NCI-H1930 (cell line): ENCODE measurements at regions not wholly inside any gene's neighbourhood (a gene's known extent, or its start where the extent isn't known, plus 50 kb on each side); places are given as distances from the start of the nearest gene placed in this dataset.

Experiments
- DNase-seq, 2 experiments: peaks; one replicate each; lab custom pipeline; 2025; lab: John Stamatoyannopoulos, UW

- DNase-seq: no peak
Observed at GRCh38 chr3:23099677-23100076, 103.5 kb upstream of the UBE2E2 start.

DNA sequence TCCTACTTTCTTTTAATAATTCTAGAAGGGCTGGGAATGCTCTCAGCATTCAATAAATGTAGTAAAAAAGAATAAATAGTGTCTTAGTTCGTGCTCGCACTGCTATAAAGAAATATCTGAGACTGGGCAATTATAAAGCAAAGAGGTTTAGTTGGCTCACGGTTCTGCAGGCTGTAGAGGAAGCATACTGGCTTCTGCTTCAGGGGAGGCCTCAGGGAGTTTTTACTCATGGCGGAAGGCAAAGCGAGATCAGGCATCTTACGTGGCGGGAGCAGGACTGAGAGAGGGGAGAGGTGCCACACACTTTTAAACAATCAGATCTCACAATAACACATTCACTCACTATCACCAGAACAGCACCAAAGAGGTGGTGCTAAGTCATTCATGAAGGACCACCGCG lies 103.0 kb upstream of the UBE2E2 start:
- DNase-seq: no peak

GRCh38 chr3:23103764-23104163 lies 99.4 kb upstream of the UBE2E2 start:
- no peak for DNase-seq

DNA sequence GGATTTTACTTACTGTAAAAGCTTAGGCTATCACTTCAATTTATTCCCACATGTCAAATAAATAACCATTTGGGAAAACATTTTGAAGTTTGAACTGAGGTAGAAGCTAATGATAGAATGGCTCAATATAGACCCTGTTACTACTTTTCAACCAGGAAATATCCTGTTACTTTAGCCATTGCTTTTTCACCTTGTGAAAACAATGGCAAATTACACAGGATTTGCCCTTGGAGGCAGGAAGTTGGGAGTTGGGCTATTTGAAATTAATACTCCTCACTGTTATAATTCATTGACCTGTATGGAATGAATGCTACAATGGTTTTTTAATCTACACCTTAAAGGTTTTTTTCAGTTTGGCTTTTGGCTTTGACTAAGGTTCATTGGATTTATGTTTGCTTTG lies 98.1 kb upstream of the UBE2E2 start:
- DNase-seq: no peak

DNA sequence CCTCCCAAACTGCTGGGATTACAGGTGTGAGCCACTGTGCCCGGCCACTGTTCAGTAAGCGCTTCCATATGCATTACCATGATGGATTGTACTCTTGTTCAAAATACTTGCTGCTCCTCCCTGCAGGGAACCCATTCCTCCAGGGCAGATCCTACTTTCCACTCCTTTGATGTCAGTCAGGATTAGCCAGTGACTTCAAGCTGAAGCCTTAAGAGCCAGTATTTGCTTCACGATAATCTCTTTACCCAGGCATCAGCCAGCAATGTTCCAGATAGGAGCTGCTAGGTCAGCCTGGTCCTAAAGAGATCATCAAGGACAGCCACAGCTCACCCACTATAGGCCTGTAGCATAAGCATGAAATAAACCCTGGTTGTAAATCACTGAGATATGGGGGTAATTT lies 96.5 kb upstream of the UBE2E2 start:
- no peak for DNase-seq

- no peak for DNase-seq
Observed at GRCh38 chr3:23107221-23107620, 95.9 kb upstream of the UBE2E2 start.

DNA sequence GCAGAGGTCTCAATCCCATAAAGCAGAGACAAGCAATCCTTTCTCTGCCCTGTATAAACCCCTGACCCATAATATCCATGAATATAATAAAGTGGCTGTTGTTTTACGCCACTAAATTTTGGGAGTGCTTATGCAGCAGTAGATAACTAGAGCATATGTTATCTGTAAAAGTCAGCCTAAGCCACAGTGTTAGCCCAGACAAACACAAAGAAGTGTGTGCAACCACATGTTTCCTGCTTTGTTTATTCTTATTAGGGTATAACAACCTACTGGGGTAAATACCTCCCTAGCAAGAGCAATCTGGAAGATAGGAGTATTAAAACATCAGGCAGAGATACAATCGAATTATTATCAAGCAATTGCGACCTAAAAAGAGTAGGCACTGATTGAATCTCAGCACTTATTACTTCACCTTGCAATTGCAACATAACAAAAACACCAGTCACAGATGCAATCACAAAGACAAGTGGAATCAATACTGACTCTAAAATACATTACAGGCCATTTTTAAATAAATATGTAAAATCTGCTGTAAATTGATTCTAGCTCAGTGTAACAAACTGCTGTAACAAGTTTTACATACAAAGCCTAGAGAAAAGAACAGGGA lies 94.6 kb upstream of the UBE2E2 start:
- no peak for DNase-seq

GRCh38 chr3:23111286-23111685 lies 91.8 kb upstream of the UBE2E2 start:
- no peak for DNase-seq

GRCh38 chr3:23111797-23112196 lies 91.3 kb upstream of the UBE2E2 start:
- no peak for DNase-seq

- DNase-seq: no peak
Observed at GRCh38 chr3:23112491-23112890, 90.6 kb upstream of the UBE2E2 start.

DNA sequence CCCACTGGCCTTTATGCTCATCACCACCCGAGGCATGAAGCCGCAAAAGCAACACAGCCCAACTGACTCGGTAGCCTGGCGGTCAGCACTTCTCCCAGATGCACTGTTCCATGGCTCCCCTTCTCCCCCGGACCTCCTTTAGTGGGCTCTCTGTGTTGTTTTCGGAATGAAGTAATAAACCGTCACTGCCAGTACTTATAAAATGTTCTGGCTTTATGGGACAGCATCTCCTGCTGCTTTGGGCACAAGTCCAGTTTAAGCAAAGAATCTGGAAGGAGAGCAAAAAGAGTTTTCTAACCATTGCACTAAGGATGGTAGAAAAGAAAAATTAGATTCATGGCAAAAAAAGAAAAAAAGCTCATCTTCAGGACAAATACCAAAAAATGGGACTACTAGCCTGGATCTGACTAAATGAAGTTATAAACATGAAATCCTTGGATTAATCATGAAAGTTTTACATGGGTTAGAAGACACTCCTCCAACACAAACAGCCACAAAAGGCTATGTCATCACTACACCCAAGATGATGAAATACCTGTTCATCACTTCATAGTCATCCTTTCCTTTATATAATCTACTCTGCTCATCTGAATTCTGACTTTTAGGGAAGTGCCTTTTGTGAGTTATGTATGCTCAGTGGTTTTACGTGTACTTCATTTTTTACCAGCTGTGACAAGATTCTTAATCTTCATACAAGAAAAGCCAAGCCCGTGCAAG lies 89.5 kb upstream of the UBE2E2 start:
- DNase-seq: no peak

DNA sequence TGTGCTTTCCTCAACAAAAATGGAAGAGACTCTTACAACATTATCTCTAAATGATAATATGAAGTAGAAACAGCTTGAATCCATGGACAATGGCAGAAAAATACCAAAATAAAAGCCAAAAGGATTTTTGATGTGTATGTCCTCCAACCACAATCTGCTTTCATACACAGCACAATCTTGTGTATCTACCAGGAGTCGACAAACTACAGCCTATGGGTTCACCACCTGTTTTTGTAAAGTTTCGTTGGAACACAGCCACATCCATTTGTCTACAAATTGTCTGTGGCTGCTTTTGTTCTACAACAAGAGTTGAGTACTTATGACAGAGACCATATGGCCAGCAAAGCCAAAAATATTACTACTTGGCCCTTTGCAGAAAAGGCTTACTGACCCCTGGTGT lies 88.7 kb upstream of the UBE2E2 start:
- no peak for DNase-seq

DNA sequence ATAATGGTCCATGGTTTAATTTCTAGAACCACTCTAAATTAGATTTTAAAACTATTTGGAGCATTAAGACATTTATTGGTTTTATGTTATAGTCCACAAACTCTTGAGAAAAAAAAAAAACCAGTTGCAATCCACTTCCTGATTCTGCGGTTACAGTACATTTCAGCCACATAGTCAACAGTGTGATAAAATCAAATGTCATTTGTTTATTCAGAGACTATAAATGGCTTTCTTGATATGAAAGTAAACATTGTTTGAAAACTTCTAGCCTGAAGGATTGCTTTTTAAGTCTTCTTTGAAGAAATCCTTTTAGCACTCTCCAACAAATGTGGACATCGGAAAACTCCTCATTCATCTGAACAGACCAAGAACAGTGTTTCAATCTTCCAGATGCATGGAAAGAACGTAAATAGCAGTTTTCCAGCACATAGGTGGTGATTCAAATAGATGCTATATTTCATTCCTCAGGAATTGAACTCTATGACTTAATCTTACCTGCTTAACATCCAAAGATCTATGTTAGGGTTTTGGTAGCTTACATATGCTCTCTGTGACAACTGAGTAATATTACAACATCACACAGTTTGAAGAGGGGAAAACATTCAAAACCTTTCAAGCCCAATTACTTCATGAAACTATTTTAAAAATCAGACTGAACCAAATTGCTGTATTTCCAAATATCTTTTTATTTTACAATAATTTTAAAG lies 87.8 kb upstream of the UBE2E2 start:
- DNase-seq: no peak

- no peak for DNase-seq
Observed at GRCh38 chr3:23116081-23116837, 86.9 kb upstream of the UBE2E2 start.

GRCh38 chr3:23117856-23118255 lies 85.3 kb upstream of the UBE2E2 start:
- no peak for DNase-seq

GRCh38 chr3:23127196-23127595 lies 75.9 kb upstream of the UBE2E2 start:
- no peak for DNase-seq

GRCh38 chr3:23128655-23129054 lies 74.5 kb upstream of the UBE2E2 start:
- no peak for DNase-seq

GRCh38 chr3:23129117-23129516 lies 74.0 kb upstream of the UBE2E2 start:
- DNase-seq: no peak

GRCh38 chr3:23129817-23130216 lies 73.3 kb upstream of the UBE2E2 start:
- DNase-seq: no peak

DNA sequence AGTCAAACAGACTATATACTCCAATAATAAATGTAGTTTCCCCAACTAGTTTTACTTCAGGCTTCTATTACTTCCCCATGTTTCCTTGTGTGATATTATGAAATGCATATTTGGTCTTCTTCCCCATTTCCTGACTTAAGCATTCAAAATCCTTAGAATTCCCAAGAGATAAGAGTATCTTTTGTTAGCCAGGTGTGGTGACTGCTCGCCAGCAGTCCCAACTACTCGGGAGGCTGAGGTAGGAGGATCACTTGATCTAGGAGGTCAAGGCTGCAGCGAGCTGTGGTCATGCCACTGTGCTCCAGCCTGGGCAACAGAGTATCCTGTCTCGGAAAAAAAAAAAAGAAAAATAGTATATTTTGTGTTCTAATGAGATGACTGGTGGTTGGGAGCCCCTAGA lies 72.7 kb upstream of the UBE2E2 start:
- DNase-seq: no peak

- no peak for DNase-seq
Observed at GRCh38 chr3:23135026-23135785, 67.9 kb upstream of the UBE2E2 start.

DNA sequence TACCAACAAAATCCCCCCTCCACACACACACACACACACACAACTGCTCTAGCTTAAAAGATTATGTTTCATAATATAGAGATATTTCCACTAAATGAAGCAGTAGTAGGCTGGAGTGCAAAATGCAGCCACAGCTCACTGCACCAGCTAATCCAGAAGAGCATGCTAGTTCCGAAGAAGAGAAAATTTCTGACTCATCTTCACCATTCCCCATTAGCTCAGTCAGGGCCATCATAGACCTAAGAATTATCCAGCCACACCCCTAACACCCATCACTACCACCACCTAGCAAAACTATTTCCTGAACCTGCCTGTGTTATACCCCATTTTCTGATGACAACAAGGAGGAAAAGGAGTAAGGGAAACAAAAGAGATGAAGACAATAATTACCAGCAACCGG lies 67.1 kb upstream of the UBE2E2 start:
- DNase-seq: no peak
